Osteocyte (in vitro differentiated cells): ENCODE measurements at regions not wholly inside any gene's neighbourhood (a gene's known extent, or its start where the extent isn't known, plus 50 kb on each side); places are given as distances from the start of the nearest gene placed in this dataset.

Experiments used
- DNase-seq: peaks from one replicate; pipeline ENCODE4 v3.0.0; 2021; ENCODE audit warnings: mixed read lengths; ENCODE audit not compliant: unreplicated experiment; ENCODE audit errors: extremely low spot score
- H3K27ac Mint-ChIP-seq: one replicate; pipeline ENCODE4 v1.8.0; 2021; ENCODE audit warnings: mild to moderate bottlenecking, mixed read lengths; ENCODE audit not compliant: unreplicated experiment
- H3K27me3 Mint-ChIP-seq: one replicate; pipeline ENCODE4 v1.8.0; 2021; ENCODE audit warnings: mixed read lengths; ENCODE audit not compliant: unreplicated experiment
- H3K36me3 Mint-ChIP-seq: one replicate; pipeline ENCODE4 v1.8.0; 2021; ENCODE audit warnings: mixed read lengths; ENCODE audit not compliant: unreplicated experiment
- H3K4me1 Mint-ChIP-seq: one replicate; pipeline ENCODE4 v1.8.0; 2021; ENCODE audit warnings: mixed read lengths; ENCODE audit not compliant: unreplicated experiment
- H3K4me3 Mint-ChIP-seq: one replicate; pipeline ENCODE4 v1.8.0; 2021; ENCODE audit warnings: mild to moderate bottlenecking, moderate library complexity, mixed read lengths; ENCODE audit not compliant: unreplicated experiment
- H3K9me3 Mint-ChIP-seq: one replicate; pipeline ENCODE4 v1.8.0; 2021; ENCODE audit warnings: mixed read lengths; ENCODE audit not compliant: unreplicated experiment
- CTCF ChIP-seq: fragments of 200-600 bp; sonication (generic); IDR thresholded peaks from 2 replicates; pipeline ENCODE4 v1.5.0; 2021; ENCODE audit warnings: antibody characterized with exemption, mild to moderate bottlenecking, moderate library complexity

DNA sequence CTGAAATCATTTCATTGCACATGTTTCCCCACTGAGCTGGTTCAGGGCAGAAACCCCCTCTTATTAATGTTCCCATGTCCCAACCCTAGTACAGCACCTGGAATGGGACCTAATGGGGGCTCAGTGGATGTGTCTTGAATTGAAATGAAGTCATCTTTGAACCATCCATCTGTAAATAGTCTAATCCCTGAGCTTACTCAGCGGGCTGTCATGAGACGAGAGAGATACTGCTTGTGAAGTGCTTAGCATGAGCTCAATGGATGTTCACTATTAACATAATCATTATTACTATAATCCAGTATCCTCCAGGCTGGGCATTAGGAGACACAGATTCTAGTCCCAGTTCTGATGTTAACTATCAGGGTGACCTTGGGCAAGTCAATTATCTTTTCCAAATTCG, 106.6 kb upstream of the LRFN2 start:
- TF ChIP-seq CTCF, result no peak
- Mint-ChIP-seq H3K36me3 (no peaks in the 10 kb centered on the region), H3K27ac (no peak overlapping the region), H3K27me3 (peaks cover 9% of the 10 kb centered on the region), H3K4me3 (no peak overlapping the region), H3K4me1 (no peaks in the 10 kb centered on the region), H3K9me3 (no peaks in the 10 kb centered on the region)
- no peak for DNase-seq

- no peaks in the 10 kb centered on the region for H3K9me3 Mint-ChIP-seq
- DNase-seq, result no peak
- H3K36me3 Mint-ChIP-seq, result no peaks in the 10 kb centered on the region
- no peak overlapping the region for H3K4me3 Mint-ChIP-seq
- H3K4me1 Mint-ChIP-seq, result no peaks in the 10 kb centered on the region
- TF ChIP-seq CTCF, result no peak
- peaks cover 12% of the 10 kb centered on the region for H3K27me3 Mint-ChIP-seq
- no peak overlapping the region for H3K27ac Mint-ChIP-seq
Measured at GRCh38 chr6:40692337-40692736, 105.2 kb upstream of the LRFN2 start.

DNA sequence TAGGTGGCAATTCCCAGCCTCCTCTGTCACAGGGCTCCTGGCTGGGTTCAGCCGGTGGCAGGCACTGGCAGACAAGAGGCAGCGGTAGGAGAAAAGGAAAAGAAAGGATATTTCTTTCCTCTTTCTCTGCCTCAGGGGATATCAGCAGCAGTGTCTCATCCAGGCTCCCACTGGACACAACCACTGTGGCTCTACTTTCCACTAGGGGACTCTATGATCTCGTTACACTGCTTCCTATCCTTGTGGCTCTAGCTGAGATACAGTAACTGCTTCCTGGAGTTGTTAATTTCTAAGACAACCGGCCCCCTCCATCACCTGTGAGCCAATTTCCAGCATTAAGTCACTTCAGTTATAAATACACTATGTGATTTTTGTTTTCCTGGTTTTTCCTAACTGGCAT, 102.0 kb upstream of the LRFN2 start:
- H3K9me3 Mint-ChIP-seq, result peaks cover 4% of the 10 kb centered on the region
- H3K27me3 Mint-ChIP-seq, result peaks cover 3% of the 10 kb centered on the region
- no peaks in the 10 kb centered on the region for H3K36me3 Mint-ChIP-seq
- H3K4me1 Mint-ChIP-seq, result no peaks in the 10 kb centered on the region
- H3K4me3 Mint-ChIP-seq, result no peak overlapping the region
- H3K27ac Mint-ChIP-seq, result no peak overlapping the region
- TF ChIP-seq CTCF, result no peak
- no peak for DNase-seq

DNA sequence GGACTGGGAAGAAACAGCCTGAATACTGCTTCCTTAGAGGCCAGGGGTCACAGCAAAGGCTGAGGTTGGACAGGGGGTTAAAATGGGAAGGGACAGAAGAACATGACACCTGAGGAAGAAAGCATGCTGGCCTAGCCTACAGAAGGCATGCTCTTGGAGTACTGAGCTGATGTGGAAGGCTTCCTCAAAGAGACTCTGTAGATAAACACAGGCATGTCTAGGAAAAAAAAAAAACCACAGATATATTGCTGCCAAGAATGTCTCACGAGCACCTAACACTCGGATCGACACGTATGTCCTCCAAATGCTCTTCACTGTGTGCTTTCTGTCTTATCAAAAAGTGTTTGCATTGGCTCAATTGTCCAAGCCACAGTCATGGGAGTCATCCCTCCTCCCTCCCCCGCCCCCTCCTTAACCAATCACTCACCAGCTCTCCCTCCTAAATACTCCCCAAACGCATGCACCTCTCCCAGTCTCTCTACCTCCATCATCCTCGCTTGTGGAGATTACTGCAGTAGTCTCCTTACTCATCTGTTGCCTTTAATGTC, 101.1 kb upstream of the LRFN2 start:
- no peak for DNase-seq
- no peaks in the 10 kb centered on the region for H3K36me3 Mint-ChIP-seq
- TF ChIP-seq CTCF, result no peak
- no peaks in the 10 kb centered on the region for H3K4me1 Mint-ChIP-seq
- H3K9me3 Mint-ChIP-seq, result peaks cover 4% of the 10 kb centered on the region
- H3K27ac Mint-ChIP-seq, result no peak overlapping the region
- H3K27me3 Mint-ChIP-seq, result peaks cover 3% of the 10 kb centered on the region
- H3K4me3 Mint-ChIP-seq, result no peak overlapping the region

DNA sequence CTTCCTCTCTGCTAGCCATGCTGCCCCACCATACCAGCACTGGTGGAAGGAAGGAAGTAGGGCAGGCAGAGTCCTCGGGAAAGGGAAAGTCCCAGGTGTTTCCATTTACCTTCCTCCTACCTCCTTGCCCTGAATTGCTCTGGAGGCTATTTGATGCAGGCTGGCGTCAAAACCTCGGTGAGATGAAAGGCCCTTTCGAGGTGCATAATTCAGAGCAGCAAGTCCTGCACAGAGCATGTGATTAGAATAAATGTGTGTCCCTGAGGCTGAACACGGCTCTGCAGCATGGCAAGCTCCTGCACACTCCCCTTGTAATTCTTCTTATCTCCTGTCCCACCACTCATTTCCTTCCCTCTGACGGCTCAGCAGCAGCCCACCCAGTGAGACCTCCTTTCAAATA, 98.7 kb upstream of the LRFN2 start:
- Mint-ChIP-seq H3K9me3 (peaks cover 4% of the 10 kb centered on the region), H3K4me1 (no peaks in the 10 kb centered on the region), H3K27me3 (peaks cover 12% of the 10 kb centered on the region), H3K36me3 (no peaks in the 10 kb centered on the region), H3K4me3 (no peak overlapping the region), H3K27ac (no peak overlapping the region)
- no peak for DNase-seq
- no peak for TF ChIP-seq CTCF
